HG03045 (cell line): ENCODE measurements at regions not wholly inside any gene's neighbourhood (a gene's known extent, or its start where the extent isn't known, plus 50 kb on each side); places are given as distances from the start of the nearest gene placed in this dataset.
"Not testable (repeated sequence)": the region's sequence is repeated elsewhere in the genome, so short reads cannot be mapped to it uniquely, and the experiment has no call there.

Experiments
- ATAC-seq: cut with Tn5 transposase; IDR thresholded peaks from one replicate; pipeline ENCODE4 v1.9.1; 2021; ENCODE audit warnings: mild to moderate bottlenecking, moderate library complexity; ENCODE audit not compliant: unreplicated experiment

GRCh38 chr3:187540847-187541246, 129.3 kb downstream of the SST start:
- ATAC-seq, result no peak

DNA sequence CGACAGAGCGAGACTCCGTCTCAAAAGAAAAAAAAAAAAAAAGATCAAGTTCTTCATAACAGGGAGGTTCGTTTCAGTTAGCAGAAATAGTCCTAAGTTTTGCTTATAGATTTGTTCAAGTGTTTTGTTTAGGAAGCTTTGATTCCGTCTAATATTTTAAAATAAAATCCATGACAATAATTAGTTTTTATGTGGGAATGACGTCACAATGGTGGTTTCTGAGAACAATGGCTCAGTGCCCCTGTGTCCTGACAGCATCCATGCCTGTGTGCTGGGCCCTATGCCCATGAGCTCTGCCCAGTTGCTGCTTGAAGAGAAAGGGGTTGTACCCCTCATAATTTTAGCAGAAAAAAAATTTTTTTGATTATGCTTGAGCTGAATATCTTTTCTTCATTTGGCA, 134.0 kb downstream of the SST start:
- ATAC-seq, result no peak

DNA sequence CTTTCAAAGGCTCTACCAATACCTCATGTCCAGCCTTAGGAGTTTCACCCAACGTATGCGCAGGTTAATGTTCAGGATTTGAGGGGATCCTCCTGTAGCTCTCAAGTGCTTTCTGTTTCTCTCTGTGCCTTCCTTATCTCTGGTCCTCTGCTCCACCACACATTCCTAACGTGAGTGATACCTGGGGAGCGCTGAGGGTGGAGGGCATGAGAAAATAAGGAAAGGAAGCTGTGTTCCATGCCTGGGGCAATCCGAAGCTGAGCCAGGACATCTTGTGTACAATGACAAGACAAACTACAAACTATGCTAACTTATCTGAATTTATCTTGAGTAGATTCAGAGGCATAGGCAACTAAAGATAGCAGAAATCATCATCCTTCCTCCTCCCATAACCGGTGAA, 136.4 kb downstream of the SST start:
- no peak for ATAC-seq

DNA sequence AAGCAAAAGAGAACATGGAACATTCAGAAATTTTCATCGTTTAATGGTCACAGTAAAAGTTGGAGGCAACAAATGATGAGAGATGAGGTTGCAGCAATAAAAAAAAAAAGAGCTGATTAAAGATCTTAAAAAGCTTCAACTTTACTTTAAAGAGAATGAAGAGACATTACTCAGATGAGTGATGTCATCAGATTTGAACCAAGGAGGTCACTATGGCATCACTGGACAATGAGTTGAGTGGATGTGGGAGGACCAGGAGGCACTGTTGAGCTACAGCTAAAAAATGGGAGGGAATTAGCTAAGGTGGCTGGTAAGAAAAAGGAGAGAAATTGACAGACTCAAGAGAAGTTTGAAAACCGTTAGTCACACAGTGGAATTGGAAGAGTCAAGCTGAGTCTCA, 138.4 kb downstream of the SST start:
- ATAC-seq, result no peak

- no peak for ATAC-seq
Measured at GRCh38 chr3:187522890-187523289, 147.3 kb downstream of the SST start.

- no peak for ATAC-seq
Measured at GRCh38 chr3:187522293-187522692, 147.9 kb downstream of the SST start.

GRCh38 chr3:187521546-187521945, 148.6 kb downstream of the SST start:
- ATAC-seq, result no peak

GRCh38 chr3:187520027-187520945, 149.9 kb downstream of the SST start:
- ATAC-seq, result no peak

DNA sequence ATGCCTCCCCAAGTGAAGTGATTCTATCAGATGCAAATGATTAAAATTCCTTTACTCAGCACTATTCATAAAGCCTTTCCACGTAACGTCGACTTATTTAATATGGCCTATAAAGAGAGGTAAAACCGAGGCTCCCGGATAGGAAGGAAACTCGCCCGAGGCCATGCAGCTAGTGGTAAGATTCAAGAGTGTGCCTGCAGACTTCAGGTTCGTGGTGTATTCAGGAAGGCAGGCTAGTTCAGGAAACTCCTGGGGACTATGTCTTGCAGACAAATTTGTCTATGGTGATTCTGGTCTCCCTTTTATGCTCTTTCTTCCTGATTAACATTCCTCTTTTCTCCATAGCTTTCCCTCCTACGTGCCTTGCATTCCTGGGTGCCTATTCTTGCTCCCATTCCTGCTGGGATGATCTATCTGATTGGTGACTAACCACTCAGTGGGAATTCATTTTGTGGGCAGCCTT, 150.7 kb downstream of the SST start:
- ATAC-seq, result no peak

DNA sequence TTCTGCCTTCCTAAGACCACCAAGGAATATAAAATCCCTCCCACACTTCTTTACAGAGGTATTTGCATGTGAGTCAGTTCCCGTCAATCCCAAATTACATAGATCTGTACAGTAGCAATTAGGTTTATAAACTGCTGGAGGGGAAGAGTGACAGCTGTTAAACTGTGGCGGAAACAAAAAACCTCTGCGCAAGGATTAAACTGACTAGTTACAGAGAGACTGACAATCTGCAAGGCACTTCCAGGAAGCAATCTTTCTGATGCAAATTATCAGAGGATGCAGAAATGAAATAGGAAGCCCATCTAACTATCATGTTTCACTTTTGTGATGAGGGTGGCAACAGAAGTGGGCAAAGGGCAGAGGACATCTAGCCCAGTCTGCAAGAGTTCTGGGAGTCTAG, 150.4 kb downstream of the RTP4 start:
- ATAC-seq, result no peak

- ATAC-seq, result no peak
Measured at GRCh38 chr3:187518207-187518606, 150.0 kb downstream of the RTP4 start.

GRCh38 chr3:187516446-187517185, 148.4 kb downstream of the RTP4 start:
- no peak for ATAC-seq

- no peak for ATAC-seq
Measured at GRCh38 chr3:187507905-187508304, 139.7 kb downstream of the RTP4 start.

- ATAC-seq, result no peak
Measured at GRCh38 chr3:187507266-187507665, 139.1 kb downstream of the RTP4 start.

DNA sequence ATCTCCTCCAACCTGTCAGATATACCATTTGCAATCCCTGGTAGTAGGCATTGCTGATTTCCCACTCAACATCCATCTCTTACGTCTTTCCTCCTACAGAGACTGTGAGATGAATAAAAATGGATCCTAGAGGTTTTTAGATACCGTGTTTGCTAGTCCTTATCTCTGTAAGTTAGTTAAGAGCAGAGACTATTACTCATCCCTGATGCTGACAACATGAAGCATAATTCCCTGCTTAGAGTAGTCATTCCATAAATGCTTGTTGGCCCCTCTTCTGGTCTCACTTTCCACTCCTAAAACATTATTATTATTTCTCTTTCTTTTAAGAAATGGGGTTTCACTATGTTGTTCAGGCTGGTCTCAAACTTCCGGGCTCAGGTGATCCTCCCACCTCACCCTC, 136.2 kb downstream of the RTP4 start:
- ATAC-seq, result no peak

- no peak for ATAC-seq
Measured at GRCh38 chr3:187498211-187498724, 130.1 kb downstream of the RTP4 start.

GRCh38 chr3:187497052-187497451, 128.9 kb downstream of the RTP4 start:
- ATAC-seq, result no peak

- ATAC-seq, result not testable (repeated sequence)
Measured at GRCh38 chr3:187494056-187494455, 125.9 kb downstream of the RTP4 start.

DNA sequence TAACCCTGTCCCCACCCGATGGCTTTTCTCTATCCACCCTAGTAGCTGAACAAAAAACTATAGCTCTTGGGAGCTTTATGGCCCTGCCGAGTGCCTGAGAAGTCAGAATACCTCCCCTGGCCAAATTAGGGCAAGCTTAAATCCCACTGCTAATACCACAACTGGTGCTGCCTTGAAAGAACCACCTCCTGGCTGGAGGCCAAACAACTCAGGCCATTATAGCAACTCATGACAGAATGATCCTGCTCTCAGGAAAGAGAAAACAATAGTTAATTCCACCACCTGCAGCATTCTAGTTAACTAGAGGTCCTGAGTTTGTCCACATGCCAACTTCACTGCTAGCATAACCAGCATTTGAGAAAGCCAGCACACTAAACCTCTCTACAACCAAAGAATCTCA, 123.2 kb downstream of the RTP4 start:
- no peak for ATAC-seq

DNA sequence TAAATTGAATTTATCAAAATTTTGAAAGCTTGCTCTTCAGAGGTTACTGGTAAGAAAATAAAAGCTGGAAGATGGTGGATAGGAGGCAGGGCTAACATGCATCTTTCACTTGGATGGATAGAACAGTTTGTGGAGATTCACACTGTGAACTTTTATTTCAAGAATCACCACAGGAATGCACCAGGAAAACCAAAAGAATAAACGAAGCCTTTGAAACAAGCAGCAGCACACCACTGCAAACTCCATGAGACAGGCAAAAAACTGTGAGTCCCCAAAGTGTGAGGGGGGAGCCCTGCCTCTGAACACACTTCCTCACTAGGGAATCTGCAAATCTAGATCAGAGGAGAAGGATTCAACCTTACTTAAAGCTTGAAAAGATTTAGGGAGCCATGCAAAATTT, 122.2 kb downstream of the RTP4 start:
- no peak for ATAC-seq

DNA sequence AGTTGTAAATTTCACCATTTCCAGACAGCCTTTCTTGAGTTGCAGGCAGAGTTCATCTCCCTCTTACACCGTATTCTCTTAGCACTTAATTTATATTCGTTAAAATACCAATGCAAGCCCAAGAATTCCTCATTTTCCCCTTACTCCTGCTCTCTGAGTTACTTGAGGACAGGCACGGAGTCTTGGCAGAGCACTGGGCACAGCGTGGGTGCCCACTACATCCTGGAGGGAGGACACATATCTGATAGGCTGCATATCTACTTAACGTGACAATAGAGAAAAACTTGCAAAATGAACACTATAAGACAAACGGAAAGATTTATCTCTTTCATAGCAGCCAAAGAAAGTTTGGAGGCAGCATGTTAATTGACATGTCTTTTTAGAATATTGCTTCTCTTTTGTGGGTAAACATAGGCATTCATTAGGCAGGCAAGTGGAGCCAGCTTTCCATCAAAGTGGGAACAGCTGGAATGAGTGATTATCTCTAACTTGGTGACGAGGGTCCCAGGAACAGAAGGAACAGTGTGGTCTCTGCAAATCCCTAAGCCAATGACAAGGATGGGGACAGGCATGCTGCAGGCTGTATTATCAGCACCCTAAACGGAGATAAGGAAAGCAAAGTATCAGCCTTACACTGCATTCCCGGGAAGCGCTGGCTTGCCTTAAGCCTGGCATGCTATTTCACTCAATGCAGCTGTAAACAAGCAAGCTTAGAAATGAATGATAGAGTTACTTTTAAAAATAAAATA, 116.5 kb downstream of the RTP4 start:
- no peak for ATAC-seq
